ENCODE measurements at regions not wholly inside any gene's neighbourhood (a gene's known extent, or its start where the extent isn't known, plus 50 kb on each side); places are given as distances from the start of the nearest gene placed in this dataset.

GRCh38 chr6:169918239-169918953, 167.0 kb downstream of the ERMARD start:
- peaks cover 10% of the 10 kb centered on the region for H3K4me1 Mint-ChIP-seq
- no peak for DNase-seq
- no peaks in the 10 kb centered on the region for H3K79me2 ChIP-seq (ENCODE audit: insufficient read depth, low read length)
- intact Hi-C loops (cut with micrococcal nuclease): no loop called here
- H4K20me1 ChIP-seq (ENCODE audit: insufficient read depth, low read length): no peaks in the 10 kb centered on the region
- H3K27ac ChIP-seq (ENCODE audit: low read depth in 1 of 2, low read length in 2 of 2): no peak overlapping the region
- peaks cover 0 to 8% (median 3%) of the 10 kb centered on the region in 7 donors for H3K9me3 Mint-ChIP-seq
- no peaks in the 10 kb centered on the region for H3K27me3 ChIP-seq (ENCODE audit: control insufficient read depth in 2 of 2, insufficient read depth in 2 of 2, low read length in 2 of 2)
- H3K4me2 ChIP-seq (replicated peaks; ENCODE audit: extremely low read depth, low read length, poor library complexity, severe bottlenecking): no peak overlapping the region
- no peaks in the 10 kb centered on the region for H3K36me3 ChIP-seq (replicated peaks in 1 of 2; ENCODE audit: control insufficient read depth in 1 of 2, insufficient read depth in 2 of 2, low read length in 2 of 2)
- no peak overlapping the region for H3K4me3 Mint-ChIP-seq
- TF ChIP-seq CTCF (IDR thresholded peaks at IDR 0.05): no peak
- no peak overlapping the region for H3K9ac ChIP-seq (ENCODE audit: insufficient read depth, low read length, poor library complexity, severe bottlenecking)
- H3K4me1 ChIP-seq (ENCODE audit: control insufficient read depth in 1 of 2, insufficient read depth in 2 of 2, low read length in 2 of 2): peaks cover 4 to 7% of the 10 kb centered on the region in 2 donors
- no peak overlapping the region for H3K4me3 ChIP-seq (replicated peaks in 1 of 3; ENCODE audit: low read depth in 2 of 3, low read length in 3 of 3)
- no peak overlapping the region for H3K27ac Mint-ChIP-seq
- H3K27me3 Mint-ChIP-seq (ENCODE audit: low read depth in 3 of 3): peaks cover 0 to 3% (median 2%) of the 10 kb centered on the region in 3 donors
- peaks cover 4 to 6% of the 10 kb centered on the region in 2 donors for H3K9me3 ChIP-seq (replicated peaks in 1 of 2; ENCODE audit: control insufficient read depth in 1 of 2, insufficient read depth in 1 of 2, low read length in 2 of 2)
- 97% methylated on average over 21 of the region's 21 CpGs for WGBS (ENCODE audit: insufficient coverage)
- H3K36me3 Mint-ChIP-seq: no peaks in the 10 kb centered on the region
- H2AFZ ChIP-seq (ENCODE audit: insufficient read depth, low read depth, low read length, poor library complexity, severe bottlenecking): no peak overlapping the region

- no peak for DNase-seq
- Histone ChIP-seq H2AFZ (ENCODE audit: insufficient read depth, low read depth, low read length, poor library complexity, severe bottlenecking) (no peak overlapping the region), H3K36me3 (replicated peaks in 1 of 2; ENCODE audit: control insufficient read depth in 1 of 2, insufficient read depth in 2 of 2, low read length in 2 of 2) (no peaks in the 10 kb centered on the region), H3K27ac (ENCODE audit: low read depth in 1 of 2, low read length in 2 of 2) (no peak overlapping the region), H3K79me2 (ENCODE audit: insufficient read depth, low read length) (no peaks in the 10 kb centered on the region), H3K4me2 (replicated peaks; ENCODE audit: extremely low read depth, low read length, poor library complexity, severe bottlenecking) (no peak overlapping the region), H4K20me1 (ENCODE audit: insufficient read depth, low read length) (no peaks in the 10 kb centered on the region), H3K4me3 (replicated peaks in 1 of 3; ENCODE audit: low read depth in 2 of 3, low read length in 3 of 3) (no peak overlapping the region), H3K27me3 (ENCODE audit: control insufficient read depth in 2 of 2, insufficient read depth in 2 of 2, low read length in 2 of 2) (no peaks in the 10 kb centered on the region), H3K9me3 (replicated peaks in 1 of 2; ENCODE audit: control insufficient read depth in 1 of 2, insufficient read depth in 1 of 2, low read length in 2 of 2) (peaks cover 4 to 6% of the 10 kb centered on the region in 2 donors), H3K4me1 (ENCODE audit: control insufficient read depth in 1 of 2, insufficient read depth in 2 of 2, low read length in 2 of 2) (peaks cover 15 to 19% of the 10 kb centered on the region in 2 donors), H3K9ac (ENCODE audit: insufficient read depth, low read length, poor library complexity, severe bottlenecking) (no peak overlapping the region)
- H3K9me3 Mint-ChIP-seq: peaks cover 0 to 8% (median 3%) of the 10 kb centered on the region in 7 donors
- 98% methylated on average over 3 of the region's 3 CpGs for WGBS (ENCODE audit: insufficient coverage)
- no peaks in the 10 kb centered on the region for H3K36me3 Mint-ChIP-seq
- intact Hi-C loops (cut with micrococcal nuclease): no loop called here
- peaks cover 0 to 3% (median 2%) of the 10 kb centered on the region in 3 donors for H3K27me3 Mint-ChIP-seq (ENCODE audit: low read depth in 3 of 3)
- H3K27ac Mint-ChIP-seq: peak overlapping the region in 1 of 7 donors; percentile 62
- TF ChIP-seq CTCF (IDR thresholded peaks at IDR 0.05): no peak
- H3K4me3 Mint-ChIP-seq: no peak overlapping the region
- H3K4me1 Mint-ChIP-seq: peaks cover 22% of the 10 kb centered on the region
Measured at GRCh38 chr6:169917153-169917552, 165.7 kb downstream of the ERMARD start.

Measured in CD14-positive monocyte (primary cell).